Prostate gland (tissue), 2 donors: ENCODE measurements at regions not wholly inside any gene's neighbourhood (a gene's known extent, or its start where the extent isn't known, plus 50 kb on each side); places are given as distances from the start of the nearest gene placed in this dataset.

ENCODE experiments used
- CTCF ChIP-seq, 4 experiments: fragments of 200-600 bp in 2 of 4; fragments of 450-650 bp in 2 of 4; sonication (generic) in 2 of 4; IDR thresholded peaks; 1 replicate in 3 of 4; 2 replicates in 1 of 4; pipeline ENCODE4 v1.5.1; 2016 to 2019; ENCODE audit warnings: antibody characterized with exemption in 4 of 4, mild to moderate bottlenecking in 2 of 4, moderate library complexity in 2 of 4
- POLR2AphosphoS5 ChIP-seq: sonication (generic); formaldehyde crosslinking; IDR thresholded peaks from one replicate; pipeline ENCODE4 v1.6.1; 2017; ENCODE audit warnings: antibody characterized with exemption

DNA sequence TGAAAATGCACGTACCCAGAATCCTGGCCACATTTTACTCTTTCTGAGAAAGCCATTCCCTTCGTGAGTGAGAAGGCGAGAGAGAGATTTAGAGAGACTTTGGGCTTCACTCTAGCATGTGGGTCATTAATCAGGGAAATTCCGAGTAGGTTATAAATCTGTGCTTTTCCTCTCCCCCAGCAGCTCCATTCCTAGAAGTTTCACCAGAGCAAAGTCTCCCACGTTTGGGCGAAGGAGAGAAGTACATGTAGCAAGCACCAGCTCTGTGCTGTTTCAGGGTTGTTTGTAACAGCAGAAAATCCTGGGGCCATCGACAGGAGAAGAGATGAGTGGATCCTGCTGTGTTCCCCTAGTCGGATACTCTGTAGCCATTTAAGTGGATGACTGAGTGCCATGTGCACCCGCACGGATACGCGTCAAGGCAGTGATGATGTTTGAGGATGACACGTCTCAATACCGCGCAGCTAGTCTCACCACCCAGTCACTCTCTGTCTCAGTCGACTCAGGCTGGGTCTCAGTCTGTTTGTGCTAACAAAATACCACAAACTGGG is 131.8 kb upstream of the PEG3 start:
- no peak for TF ChIP-seq CTCF (IDR thresholded peaks at IDR 0.05)
- TF ChIP-seq POLR2AphosphoS5: no peak
